Left lung (tissue), 4 donors: ENCODE measurements at regions not wholly inside any gene's neighbourhood (a gene's known extent, or its start where the extent isn't known, plus 50 kb on each side); places are given as distances from the start of the nearest gene placed in this dataset.
"Not testable (repeated sequence)": the region's sequence is repeated elsewhere in the genome, so short reads cannot be mapped to it uniquely, and the experiment has no call there.

Source experiments
- ATAC-seq: fragments of 200-7000 bp; cut with Tn5 transposase; one replicate; pipeline ENCODE4 v1.9.1; 2020; ENCODE audit warnings: moderate library complexity
- DNase-seq, 4 donors: peaks; one replicate each; pipeline ENCODE4 v3.0.0-alpha.2; 2013 to 2020
- H3K27ac ChIP-seq, 2 donors: fragments of 200-600 bp; sonication (generic) in 1 of 2; one replicate each; pipeline versions ENCODE4 v1.5.0 to v1.8.0; 2020 to 2021
- H3K27me3 ChIP-seq, 2 donors: fragments of 200-600 bp; sonication (generic) in 1 of 2; one replicate each; pipeline versions ENCODE4 v1.5.0 to v1.8.0; 2020 to 2021
- H3K36me3 ChIP-seq, 2 donors: fragments of 200-600 bp; sonication (generic) in 1 of 2; one replicate each; pipeline versions ENCODE4 v1.5.0 to v1.8.0; 2020 to 2021
- H3K4me1 ChIP-seq, 2 donors: fragments of 200-600 bp; one replicate each; pipeline ENCODE4 v1.8.0; 2021
- H3K4me3 ChIP-seq, 2 donors: fragments of 200-600 bp; sonication (generic) in 1 of 2; one replicate each; pipeline versions ENCODE4 v1.5.0 to v1.8.0; 2020 to 2021; ENCODE audit warnings: mild to moderate bottlenecking in 1 of 2
- H3K9me3 ChIP-seq, 2 donors: fragments of 200-600 bp; sonication (generic) in 1 of 2; one replicate each; pipeline versions ENCODE4 v1.5.0 to v1.8.0; 2020 to 2021
- intact Hi-C, 2 donors: fragments of 100-400 bp; cut with DNase I; formaldehyde crosslinking; loops; one replicate each; pipeline versions ENCODE4 v1.11.2 to v1.14.2; 2022
- TF ChIP-seq, protein P1 (sequence below), 2 donors: fragments of 200-600 bp; sonication (generic) in 1 of 2; IDR thresholded peaks; one replicate each; pipeline versions ENCODE4 v1.5.0 to v1.8.0; 2021; ENCODE audit warnings: antibody characterized with exemption in 2 of 2
- donor health status: DM: no; HTN: yes; CAD: no.
- donor health status: DM: no; HTN: no; CAD: no.

DNA sequence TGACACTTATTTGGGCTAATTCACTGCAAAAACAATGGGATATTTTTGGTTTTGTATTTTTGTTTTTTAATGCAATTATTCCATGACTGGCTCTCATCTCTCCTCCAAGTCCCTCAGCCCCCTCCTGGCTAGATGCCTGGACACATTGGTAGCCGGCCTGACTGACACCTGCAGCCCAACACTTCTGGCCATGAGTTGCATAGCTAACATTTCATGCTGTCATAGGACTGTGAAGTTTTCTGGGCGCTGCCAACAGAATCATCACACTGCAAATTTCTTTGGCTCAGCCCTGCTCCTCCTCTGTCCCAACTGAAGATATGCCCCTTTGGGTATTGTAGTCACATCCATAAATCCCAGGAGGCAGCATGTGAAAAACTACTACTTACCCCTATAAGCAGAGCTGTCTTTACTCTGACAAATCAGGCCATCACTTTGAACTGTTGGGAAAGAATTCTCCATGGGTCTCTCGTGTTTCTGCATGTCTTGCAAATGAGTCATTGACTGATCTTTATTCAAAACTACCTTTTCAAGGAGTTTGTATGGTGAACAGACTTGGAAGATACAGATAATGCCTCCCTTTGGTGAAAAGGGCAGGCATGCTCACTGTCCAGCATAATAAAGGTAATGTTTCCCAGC, 126.7 kb upstream of the LGR5 start:
- no peaks in the 10 kb centered on the region for H3K4me1 ChIP-seq
- no peaks in the 10 kb centered on the region for H3K36me3 ChIP-seq
- no peak for ATAC-seq
- peaks cover 0 to 5% of the 10 kb centered on the region in 2 donors for H3K9me3 ChIP-seq
- no peak overlapping the region for H3K4me3 ChIP-seq
- H3K27ac ChIP-seq: no peak overlapping the region
- no peaks in the 10 kb centered on the region for H3K27me3 ChIP-seq
- intact Hi-C loops: no loop called here
- no peak for DNase-seq
- TF ChIP-seq, protein P1, sequence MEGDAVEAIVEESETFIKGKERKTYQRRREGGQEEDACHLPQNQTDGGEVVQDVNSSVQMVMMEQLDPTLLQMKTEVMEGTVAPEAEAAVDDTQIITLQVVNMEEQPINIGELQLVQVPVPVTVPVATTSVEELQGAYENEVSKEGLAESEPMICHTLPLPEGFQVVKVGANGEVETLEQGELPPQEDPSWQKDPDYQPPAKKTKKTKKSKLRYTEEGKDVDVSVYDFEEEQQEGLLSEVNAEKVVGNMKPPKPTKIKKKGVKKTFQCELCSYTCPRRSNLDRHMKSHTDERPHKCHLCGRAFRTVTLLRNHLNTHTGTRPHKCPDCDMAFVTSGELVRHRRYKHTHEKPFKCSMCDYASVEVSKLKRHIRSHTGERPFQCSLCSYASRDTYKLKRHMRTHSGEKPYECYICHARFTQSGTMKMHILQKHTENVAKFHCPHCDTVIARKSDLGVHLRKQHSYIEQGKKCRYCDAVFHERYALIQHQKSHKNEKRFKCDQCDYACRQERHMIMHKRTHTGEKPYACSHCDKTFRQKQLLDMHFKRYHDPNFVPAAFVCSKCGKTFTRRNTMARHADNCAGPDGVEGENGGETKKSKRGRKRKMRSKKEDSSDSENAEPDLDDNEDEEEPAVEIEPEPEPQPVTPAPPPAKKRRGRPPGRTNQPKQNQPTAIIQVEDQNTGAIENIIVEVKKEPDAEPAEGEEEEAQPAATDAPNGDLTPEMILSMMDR (IDR thresholded peaks at IDR 0.05): no peak

DNA sequence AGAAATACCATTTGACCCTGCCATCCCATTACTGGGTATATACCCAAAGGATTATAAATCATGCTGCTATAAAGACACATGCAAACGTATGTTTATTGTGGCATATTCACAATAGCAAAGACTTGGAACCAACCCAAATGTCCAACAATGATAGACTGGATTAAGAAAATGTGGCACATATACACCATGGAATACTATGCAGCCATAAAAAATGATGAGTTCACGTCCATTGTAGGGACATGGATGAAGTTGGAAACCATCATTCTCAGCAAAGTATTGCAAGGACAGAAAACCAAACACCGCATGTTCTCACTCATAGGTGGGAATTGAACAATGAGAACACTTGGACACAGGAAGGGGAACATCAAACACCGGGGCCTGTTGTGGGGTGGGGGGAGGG, 128.0 kb upstream of the LGR5 start:
- ATAC-seq, intact Hi-C loops, H3K36me3 ChIP-seq, DNase-seq, H3K4me1 ChIP-seq, H3K9me3 ChIP-seq, H3K27me3 ChIP-seq, H3K27ac ChIP-seq, H3K4me3 ChIP-seq: not testable (repeated sequence)

DNA sequence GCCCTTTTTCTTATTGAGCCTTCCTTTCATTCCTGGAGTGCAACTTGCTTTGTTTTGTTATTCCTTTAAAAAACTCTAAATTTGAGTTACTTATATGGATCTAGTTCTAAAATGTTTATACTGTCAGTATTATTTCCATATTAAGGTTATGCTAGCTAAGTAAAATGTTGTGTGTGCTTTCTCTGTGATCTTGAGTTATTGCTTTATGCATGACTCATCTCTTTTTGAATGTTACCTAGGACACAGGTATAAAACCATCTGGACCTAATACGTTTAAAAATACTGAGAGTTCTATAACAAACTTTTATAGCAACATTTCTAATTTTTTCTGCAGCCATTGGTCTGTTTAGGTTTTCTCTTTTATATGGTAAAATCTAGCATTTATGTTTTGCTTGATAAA, 132.8 kb upstream of the LGR5 start:
- intact Hi-C loops: no loop called here

DNA sequence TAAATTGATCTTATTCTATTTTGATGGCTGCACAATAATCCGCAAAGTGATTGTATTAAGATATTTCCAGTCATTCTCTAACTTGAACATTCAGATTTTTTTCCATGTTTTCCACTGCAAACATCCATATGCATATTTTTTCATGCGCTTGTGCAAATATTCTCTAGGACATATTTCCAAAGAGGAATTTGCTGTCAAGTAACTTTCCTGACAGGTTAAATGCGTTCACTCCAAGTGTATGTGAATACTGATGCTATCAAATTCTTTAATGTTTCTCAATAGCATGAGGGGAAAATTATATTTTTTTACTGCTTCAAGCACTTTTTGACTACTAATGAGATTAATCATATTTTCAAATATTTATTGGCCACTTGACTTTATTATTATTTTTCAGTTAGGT, 135.3 kb upstream of the LGR5 start:
- intact Hi-C loops: no loop called here
- H3K4me1 ChIP-seq: no peaks in the 10 kb centered on the region
- no peak for ATAC-seq

More for the DNA sequence above, 132.8 kb upstream of the LGR5 start:
- TF ChIP-seq, protein P1 (IDR thresholded peaks at IDR 0.05): no peak
- no peak overlapping the region for H3K27ac ChIP-seq
- no peaks in the 10 kb centered on the region for H3K27me3 ChIP-seq
- H3K4me1 ChIP-seq: no peaks in the 10 kb centered on the region
- no peaks in the 10 kb centered on the region for H3K36me3 ChIP-seq
- DNase-seq: no peak
- peaks cover 0 to 2% of the 10 kb centered on the region in 2 donors for H3K9me3 ChIP-seq
- no peak overlapping the region for H3K4me3 ChIP-seq
- ATAC-seq: no peak

DNA sequence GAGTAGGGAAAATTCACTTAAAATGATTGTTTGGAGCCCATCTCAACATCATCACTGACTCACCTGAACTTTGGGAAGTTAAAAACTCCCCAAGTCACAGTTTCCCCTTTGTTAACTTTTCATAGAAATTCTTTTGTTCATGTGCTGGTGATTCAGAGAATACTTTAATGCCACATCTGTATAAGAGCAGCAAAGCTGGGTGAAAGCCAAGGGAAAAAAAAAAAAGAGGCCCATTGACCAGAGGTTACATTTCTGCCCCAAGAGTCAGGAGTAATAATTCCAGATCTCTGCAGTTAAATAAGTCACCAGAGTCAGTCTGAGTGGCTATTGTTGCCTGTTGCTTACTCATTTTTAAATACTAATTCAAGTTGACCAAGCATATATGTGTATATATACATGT, 136.4 kb upstream of the LGR5 start:
- TF ChIP-seq, protein P1 (IDR thresholded peaks at IDR 0.05): no peak
- intact Hi-C loops: no loop called here
- DNase-seq (no peak), ATAC-seq (no peak)
- Histone ChIP-seq H3K4me3 (no peak overlapping the region), H3K4me1 (no peaks in the 10 kb centered on the region), H3K27ac (no peak overlapping the region), H3K36me3 (no peaks in the 10 kb centered on the region), H3K27me3 (no peaks in the 10 kb centered on the region), H3K9me3 (no peaks in the 10 kb centered on the region)

More for the DNA sequence above, 135.3 kb upstream of the LGR5 start:
- H3K4me3 ChIP-seq: no peak overlapping the region
- H3K9me3 ChIP-seq: no peaks in the 10 kb centered on the region
- no peaks in the 10 kb centered on the region for H3K36me3 ChIP-seq
- DNase-seq: no peak
- TF ChIP-seq, protein P1 (IDR thresholded peaks at IDR 0.05): no peak
- H3K27ac ChIP-seq: no peak overlapping the region
- H3K27me3 ChIP-seq: no peaks in the 10 kb centered on the region
